PC-9 (cell line): ENCODE measurements at regions not wholly inside any gene's neighbourhood (a gene's known extent, or its start where the extent isn't known, plus 50 kb on each side); places are given as distances from the start of the nearest gene placed in this dataset.

Source experiments
- EZH2 ChIP-seq: fragments of 200-600 bp; sonication (generic); IDR thresholded peaks from 2 replicates; pipeline ENCODE4 v1.8.0; 2017; ENCODE audit warnings: antibody characterized with exemption, low read depth
- TF ChIP-seq, protein P1 (sequence below): fragments of 200-600 bp; sonication (generic); conservative IDR thresholded peaks from 2 replicates; pipeline ENCODE4 v1.6.1; 2017; ENCODE audit warnings: mixed run types, antibody characterized with exemption, mild to moderate bottlenecking, moderate library complexity

- TF ChIP-seq, protein P1, sequence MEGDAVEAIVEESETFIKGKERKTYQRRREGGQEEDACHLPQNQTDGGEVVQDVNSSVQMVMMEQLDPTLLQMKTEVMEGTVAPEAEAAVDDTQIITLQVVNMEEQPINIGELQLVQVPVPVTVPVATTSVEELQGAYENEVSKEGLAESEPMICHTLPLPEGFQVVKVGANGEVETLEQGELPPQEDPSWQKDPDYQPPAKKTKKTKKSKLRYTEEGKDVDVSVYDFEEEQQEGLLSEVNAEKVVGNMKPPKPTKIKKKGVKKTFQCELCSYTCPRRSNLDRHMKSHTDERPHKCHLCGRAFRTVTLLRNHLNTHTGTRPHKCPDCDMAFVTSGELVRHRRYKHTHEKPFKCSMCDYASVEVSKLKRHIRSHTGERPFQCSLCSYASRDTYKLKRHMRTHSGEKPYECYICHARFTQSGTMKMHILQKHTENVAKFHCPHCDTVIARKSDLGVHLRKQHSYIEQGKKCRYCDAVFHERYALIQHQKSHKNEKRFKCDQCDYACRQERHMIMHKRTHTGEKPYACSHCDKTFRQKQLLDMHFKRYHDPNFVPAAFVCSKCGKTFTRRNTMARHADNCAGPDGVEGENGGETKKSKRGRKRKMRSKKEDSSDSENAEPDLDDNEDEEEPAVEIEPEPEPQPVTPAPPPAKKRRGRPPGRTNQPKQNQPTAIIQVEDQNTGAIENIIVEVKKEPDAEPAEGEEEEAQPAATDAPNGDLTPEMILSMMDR: no peak
- TF ChIP-seq EZH2: no peak
Observed at GRCh38 chr16:49179714-49180330, 101.8 kb downstream of the CBLN1 start.
